GM19324 (cell line): ENCODE measurements at regions not wholly inside any gene's neighbourhood (a gene's known extent, or its start where the extent isn't known, plus 50 kb on each side); places are given as distances from the start of the nearest gene placed in this dataset.

Source experiments
- ATAC-seq: cut with Tn5 transposase; IDR thresholded peaks from one replicate; pipeline ENCODE4 v1.9.1; 2021; ENCODE audit warnings: mild to moderate bottlenecking, moderate library complexity; ENCODE audit not compliant: unreplicated experiment, low FRiP score

DNA sequence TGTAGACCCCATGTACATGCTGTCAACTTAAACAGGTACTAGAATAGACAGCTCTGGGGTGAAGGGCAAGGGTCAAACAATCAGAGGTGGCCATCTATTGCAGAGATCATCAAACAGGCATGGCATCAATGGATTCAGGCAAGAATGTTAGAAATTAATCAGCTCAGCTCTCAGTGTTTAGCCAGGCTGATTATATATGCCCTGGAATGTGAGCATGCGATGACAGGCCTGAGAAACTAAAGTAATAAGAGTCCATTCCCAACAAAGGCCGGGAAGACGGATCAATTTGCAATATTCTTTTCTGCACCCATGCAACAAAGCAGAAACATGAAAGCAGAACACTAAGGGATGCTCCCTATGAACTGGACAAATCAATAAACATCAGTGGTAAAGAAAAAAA, 380.5 kb upstream of the SPRED2 start:
- no peak for ATAC-seq

GRCh38 chr2:65807942-65808341, 375.5 kb upstream of the SPRED2 start:
- ATAC-seq = no peak

- ATAC-seq = no peak
Observed at GRCh38 chr2:65804777-65805176, 372.4 kb upstream of the SPRED2 start.

DNA sequence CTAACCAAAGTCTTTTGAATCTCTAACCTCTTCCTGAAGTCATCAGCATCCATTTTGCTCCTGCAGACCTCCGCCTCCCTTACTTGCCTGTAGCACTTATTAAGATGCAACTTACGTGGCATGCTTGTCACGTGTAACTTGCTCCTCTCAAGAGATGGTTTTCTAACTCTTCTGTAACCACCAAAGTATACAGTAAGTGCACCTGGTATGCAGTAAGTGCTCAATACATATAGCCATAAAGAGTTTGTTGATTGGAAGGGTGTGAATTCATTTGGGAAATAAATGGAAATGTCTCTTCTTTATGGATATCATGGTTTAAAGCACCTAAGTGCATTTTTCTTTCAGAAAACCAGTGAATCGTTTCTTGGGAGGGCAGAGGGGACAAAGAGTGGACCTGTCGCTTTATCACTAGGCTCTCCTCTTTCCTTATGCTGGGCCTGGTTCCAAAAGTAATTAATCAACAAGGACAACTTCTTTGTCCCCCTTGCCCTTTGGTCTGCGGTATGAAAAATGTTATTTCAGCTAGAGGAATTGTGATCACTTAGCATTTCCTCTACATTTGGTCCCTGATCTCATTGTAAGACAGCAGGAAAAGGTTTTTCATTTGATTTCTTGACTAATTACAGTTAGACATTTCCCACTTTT, 370.0 kb upstream of the SPRED2 start:
- no peak for ATAC-seq

GRCh38 chr2:65800998-65801397, 368.6 kb upstream of the SPRED2 start:
- no peak for ATAC-seq

DNA sequence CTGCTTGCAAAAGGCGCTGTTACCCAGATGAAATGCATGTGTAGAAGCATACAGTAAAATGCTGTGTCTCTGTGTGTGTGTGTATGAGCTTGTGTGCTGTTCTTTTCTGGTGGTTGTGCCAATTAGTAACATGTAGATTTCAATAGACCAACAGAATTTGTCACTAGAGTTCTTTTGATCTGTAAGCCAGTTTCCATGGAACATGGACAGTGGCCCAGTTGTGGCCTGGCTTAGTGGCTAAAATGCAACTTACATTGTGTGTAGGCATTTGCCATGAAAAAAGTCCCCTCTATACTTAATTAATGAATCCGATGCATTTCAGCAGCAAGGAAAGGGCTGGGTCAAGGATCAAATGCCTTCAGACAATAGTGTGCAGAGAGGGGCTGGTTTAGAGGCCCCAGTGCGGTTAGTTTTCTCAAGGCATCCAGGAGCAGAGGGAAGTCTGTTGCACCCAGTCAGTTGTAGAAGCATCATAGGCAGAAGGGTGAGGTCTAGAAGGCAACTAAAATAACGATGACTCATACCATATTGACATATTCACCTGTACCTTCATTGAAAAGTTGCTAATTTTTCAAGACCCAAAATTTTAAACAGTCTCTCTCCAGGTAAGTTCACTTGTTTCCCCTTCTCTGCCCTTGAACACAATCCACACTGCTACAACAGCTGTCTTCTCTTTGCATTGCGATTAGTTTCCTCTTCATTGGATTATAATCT, 366.9 kb upstream of the SPRED2 start:
- ATAC-seq = no peak

- ATAC-seq = no peak
Observed at GRCh38 chr2:65798641-65799040, 366.2 kb upstream of the SPRED2 start.

- no peak for ATAC-seq
Observed at GRCh38 chr2:65794994-65795393, 362.6 kb upstream of the SPRED2 start.

DNA sequence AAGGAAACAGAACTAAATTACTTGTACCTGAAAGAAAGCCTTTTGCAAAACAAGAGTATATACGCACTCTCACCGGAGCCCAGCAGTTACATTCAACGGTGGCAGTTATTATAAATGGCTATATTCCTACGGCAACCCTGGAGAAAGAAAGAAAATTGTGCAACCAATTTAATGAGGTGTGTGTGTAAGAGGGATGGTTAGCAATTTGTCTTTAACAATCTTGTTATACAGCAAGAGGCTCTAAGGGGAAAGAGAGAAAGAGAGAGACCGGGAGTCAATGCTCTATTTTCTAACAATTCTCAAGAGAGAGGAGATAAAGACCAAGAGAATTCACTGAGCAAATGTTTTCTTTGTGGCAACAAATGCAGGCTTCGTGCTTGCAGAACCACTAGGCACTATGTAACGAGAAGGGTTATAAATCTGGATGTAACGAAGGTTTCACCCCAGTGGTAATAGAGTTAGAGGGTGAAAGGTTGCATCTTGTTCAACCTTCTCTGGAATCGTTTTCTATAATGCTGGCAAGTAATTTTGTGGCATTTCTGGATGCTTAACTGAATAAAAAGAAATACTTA, 359.1 kb upstream of the SPRED2 start:
- no peak for ATAC-seq

- ATAC-seq = no peak
Observed at GRCh38 chr2:65790676-65790935, 358.2 kb upstream of the SPRED2 start.

DNA sequence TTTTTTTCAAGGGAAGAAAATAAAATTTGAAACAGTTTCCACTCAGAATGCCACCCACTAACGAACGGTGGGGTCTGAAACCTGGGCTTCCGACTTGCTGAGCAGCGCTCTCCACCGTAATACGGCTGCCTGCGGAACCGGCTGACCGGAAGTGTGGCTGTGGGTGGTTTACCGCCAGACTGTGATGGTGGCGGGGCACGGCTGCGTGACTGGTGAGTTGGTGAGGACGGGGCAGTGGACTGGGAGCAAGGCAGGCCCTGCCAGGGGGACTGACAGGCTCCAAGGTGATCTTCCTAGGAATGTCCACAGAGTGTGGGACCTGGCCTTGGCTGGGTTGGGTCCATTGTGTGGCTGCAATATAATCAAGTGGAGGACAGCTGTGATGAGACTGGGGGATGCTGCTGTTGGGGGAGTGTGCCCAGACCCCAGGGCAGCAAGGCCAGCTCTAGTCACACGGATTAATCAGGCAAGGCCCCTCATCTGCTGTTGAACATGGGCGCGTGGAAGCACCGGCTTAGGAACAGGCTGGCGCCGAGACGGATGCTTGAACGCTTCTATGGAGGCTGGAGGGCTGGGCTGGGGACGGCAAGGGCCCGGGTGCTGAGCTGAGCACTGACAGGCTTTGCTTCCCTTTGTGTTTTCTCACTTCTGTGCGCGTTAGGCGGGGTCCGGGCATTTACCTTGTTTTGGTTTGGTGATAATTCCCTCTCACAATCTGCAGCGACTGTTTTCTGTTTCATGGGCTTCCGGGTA, 357.7 kb upstream of the SPRED2 start:
- no peak for ATAC-seq

DNA sequence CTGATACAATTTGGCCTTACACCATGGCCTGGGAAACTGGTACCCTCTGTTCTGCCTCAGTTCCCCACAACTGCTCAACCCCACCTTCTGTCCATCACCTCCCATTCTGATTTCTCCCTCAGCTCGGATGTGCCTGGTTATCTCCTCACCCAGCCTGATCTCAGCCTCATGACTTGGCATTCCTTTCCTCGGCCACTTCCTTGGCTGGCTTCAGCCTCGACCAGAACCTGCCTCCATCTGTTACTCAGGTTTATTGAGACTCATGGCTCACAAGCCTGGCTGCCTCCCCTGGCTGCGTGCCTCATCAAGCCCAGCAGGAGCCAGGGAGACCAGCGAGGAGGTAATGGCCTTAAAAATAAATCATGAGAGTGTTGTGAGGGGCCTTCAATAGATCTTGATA, 356.2 kb upstream of the SPRED2 start:
- ATAC-seq = no peak

GRCh38 chr2:65786765-65787164, 354.4 kb upstream of the SPRED2 start:
- no peak for ATAC-seq

GRCh38 chr2:65786007-65786717, 353.8 kb upstream of the SPRED2 start:
- ATAC-seq = no peak

GRCh38 chr2:65782996-65783650, 350.7 kb upstream of the SPRED2 start:
- no peak for ATAC-seq

DNA sequence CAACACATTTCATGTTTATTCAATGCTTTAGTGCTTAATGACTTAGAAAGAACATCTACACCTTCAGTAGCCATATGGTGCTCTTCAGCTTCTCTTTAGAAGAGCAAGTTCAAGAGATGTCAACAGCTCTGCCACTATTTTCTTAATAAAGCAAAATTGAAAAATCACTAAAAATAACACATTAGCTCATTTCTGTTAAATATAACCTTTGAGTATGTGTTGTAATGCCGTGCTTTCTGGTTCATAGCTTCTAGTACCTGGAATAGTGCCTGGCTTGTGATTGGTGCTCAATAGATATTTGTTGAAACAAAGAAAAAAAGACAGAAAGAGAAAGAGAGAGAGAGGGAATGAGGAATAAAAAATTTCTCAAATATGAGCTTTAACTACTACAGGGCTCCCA, 349.8 kb upstream of the SPRED2 start:
- no peak for ATAC-seq

GRCh38 chr2:65781756-65782155, 349.4 kb upstream of the SPRED2 start:
- ATAC-seq = no peak

DNA sequence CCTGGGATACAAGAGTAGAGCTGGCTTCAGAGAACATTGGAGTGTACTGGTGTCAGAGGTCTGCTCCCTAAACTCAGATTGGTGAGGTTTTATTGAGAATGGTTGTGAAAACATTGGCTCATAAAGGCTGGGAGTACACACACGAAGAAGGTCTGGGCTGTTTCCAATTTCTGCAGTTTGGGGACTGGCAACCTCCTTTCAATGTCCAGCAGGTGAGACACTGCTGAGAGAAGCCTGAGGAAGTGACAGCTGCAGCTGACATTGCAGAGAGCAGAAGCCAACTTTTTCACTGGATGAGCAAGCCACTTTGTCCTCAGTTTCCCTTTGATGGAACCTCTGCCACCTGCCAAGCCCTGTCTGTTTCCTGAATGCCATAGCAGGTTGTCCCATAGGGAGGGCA, 346.6 kb upstream of the SPRED2 start:
- no peak for ATAC-seq

DNA sequence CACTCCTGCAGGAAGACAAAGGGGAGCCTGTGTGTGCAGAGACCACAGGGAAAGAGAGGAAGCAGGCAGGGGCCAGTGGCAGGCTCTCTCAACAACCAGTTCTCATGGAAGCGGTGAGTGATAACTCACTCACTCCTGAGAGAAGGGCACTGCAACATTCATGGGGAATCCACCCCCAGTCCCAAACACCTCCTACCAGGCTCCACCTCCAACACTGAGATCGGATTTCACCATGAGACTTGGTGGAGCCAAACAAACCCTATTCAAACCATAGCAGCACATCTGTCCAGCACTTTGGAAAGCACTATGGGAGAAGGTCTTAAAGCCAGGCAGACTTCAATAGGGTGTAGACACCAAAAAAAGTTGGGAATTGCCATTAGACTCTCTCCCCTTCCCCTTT, 345.7 kb upstream of the SPRED2 start:
- no peak for ATAC-seq

DNA sequence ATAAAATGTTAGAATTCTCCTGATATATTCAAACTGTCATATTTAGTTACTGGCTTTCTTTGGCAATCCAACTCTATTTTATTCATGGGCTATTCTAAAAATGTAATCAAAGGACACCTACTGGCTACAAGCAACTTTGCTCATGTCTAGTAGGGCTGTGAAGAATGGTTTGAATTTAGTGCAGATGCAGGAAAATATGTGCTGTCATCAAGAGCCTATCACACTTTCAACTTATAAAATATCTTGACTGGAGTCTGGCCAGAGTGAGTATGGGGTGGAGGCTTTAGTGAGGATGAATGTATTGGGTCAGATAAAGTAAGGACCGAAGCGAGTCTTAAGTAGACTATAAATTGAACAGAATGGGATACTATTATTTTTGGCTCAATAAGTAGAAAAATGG, 343.4 kb upstream of the SPRED2 start:
- ATAC-seq = no peak

- no peak for ATAC-seq
Observed at GRCh38 chr2:65767946-65768345, 335.5 kb upstream of the SPRED2 start.
